ENCODE measurements at regions not wholly inside any gene's neighbourhood (a gene's known extent, or its start where the extent isn't known, plus 50 kb on each side); places are given as distances from the start of the nearest gene placed in this dataset.

DNA sequence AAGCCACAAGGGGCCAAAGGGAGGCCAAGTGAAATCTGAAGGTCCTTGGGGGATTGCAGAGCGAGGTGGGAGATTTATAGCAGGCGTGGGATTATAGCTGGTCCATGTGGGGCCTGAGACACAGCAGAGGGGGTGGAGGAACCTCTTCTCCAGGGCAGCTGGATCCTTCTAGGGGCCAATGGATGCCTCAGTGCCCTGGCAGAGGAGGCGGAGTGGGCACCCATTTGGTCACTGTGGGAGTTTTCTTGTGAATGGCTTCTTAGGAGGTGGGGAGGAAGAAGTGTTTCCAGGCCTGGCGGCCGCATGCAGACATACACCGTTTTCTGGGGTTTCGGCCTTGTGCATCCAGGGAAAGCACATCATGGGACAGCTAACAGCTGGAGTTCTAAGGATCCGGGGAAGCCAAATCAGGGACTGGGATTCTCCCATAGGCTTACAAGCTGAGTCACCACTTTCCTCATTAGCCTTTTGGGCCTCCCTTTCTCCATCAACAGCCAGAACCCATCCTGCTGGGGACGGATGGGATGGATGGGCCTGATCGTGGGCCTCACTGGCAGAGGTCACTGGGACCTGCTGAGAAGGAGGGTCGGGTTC lies 76.5 kb downstream of the RHOU start:
- Histone ChIP-seq H3K4me3 (ENCODE audit: low read length) (peak overlapping the region; percentile 39), H3F3A (ENCODE audit: insufficient read depth, low read length) (peaks cover 9% of the 10 kb centered on the region; the same call in 1 of the 2 replicates), H3K36me3 (replicated peaks; ENCODE audit: insufficient read depth, low read length) (no peaks in the 10 kb centered on the region), H4K20me1 (ENCODE audit: insufficient read depth, low read length) (no peaks in the 10 kb centered on the region), H3K79me2 (ENCODE audit: low read length) (no peaks in the 10 kb centered on the region), H2AFZ (ENCODE audit: low read length) (peak overlapping the region; percentile 89), H3K9me2 (replicated peaks; ENCODE audit: insufficient read depth, low read length) (no peaks in the 10 kb centered on the region), H3K9ac (ENCODE audit: low read length) (peak overlapping the region; percentile 18; the same call in 1 of the 2 replicates), H3K4me1 (ENCODE audit: low read length) (peaks cover 20% of the 10 kb centered on the region), H3K27me3 (replicated peaks; ENCODE audit: insufficient read depth, low read length) (no peaks in the 10 kb centered on the region), H3K9me3 (replicated peaks; ENCODE audit: insufficient read depth, low read length) (no peaks in the 10 kb centered on the region), H3K27ac (ENCODE audit: low read length) (peak overlapping the region; percentile 52; the same call in 1 of the 2 replicates), H3K4me2 (ENCODE audit: low read depth, low read length) (peak overlapping the region; percentile 73)
- no peak for DNase-seq
- no peak for TF ChIP-seq EZH2 (optimal IDR thresholded peaks at IDR 0.05; ENCODE audit: low read depth, low read length)

GRCh38 chr1:228812961-228813360 lies 77.7 kb downstream of the RHOU start:
- H3K4me3 ChIP-seq (ENCODE audit: low read length) = no peak overlapping the region
- no peaks in the 10 kb centered on the region for H3K27me3 ChIP-seq (replicated peaks; ENCODE audit: insufficient read depth, low read length)
- H2AFZ ChIP-seq (ENCODE audit: low read length) = no peak overlapping the region
- peaks cover 20% of the 10 kb centered on the region for H3K4me1 ChIP-seq (ENCODE audit: low read length)
- no peaks in the 10 kb centered on the region for H3K79me2 ChIP-seq (ENCODE audit: low read length)
- TF ChIP-seq EZH2 (optimal IDR thresholded peaks at IDR 0.05; ENCODE audit: low read depth, low read length) (no peak), EZH2phosphoT487 (IDR thresholded peaks at IDR 0.05; ENCODE audit: low read length) (no peak), CTCF (IDR thresholded peaks at IDR 0.05; ENCODE audit: low read length) (no peak)
- H3F3A ChIP-seq (ENCODE audit: insufficient read depth, low read length) = peaks cover 9% of the 10 kb centered on the region; the same call in 1 of the 2 replicates
- DNase-seq = no peak
- no peaks in the 10 kb centered on the region for H3K36me3 ChIP-seq (replicated peaks; ENCODE audit: insufficient read depth, low read length)
- no peak overlapping the region for H3K4me2 ChIP-seq (ENCODE audit: low read depth, low read length)
- H3K9me2 ChIP-seq (replicated peaks; ENCODE audit: insufficient read depth, low read length) = no peaks in the 10 kb centered on the region
- no peak overlapping the region for H3K9ac ChIP-seq (ENCODE audit: low read length)
- no peaks in the 10 kb centered on the region for H3K9me3 ChIP-seq (replicated peaks; ENCODE audit: insufficient read depth, low read length)
- H4K20me1 ChIP-seq (ENCODE audit: insufficient read depth, low read length) = no peaks in the 10 kb centered on the region
- no peak overlapping the region for H3K27ac ChIP-seq (ENCODE audit: low read length)

- no peak overlapping the region for H3K4me3 ChIP-seq (ENCODE audit: low read length)
- H3K4me1 ChIP-seq (ENCODE audit: low read length) = peaks cover 20% of the 10 kb centered on the region
- H3K4me2 ChIP-seq (ENCODE audit: low read depth, low read length) = no peak overlapping the region
- no peaks in the 10 kb centered on the region for H3K36me3 ChIP-seq (replicated peaks; ENCODE audit: insufficient read depth, low read length)
- no peak overlapping the region for H2AFZ ChIP-seq (ENCODE audit: low read length)
- no peaks in the 10 kb centered on the region for H3K9me2 ChIP-seq (replicated peaks; ENCODE audit: insufficient read depth, low read length)
- no peak overlapping the region for H3K27ac ChIP-seq (ENCODE audit: low read length)
- H3F3A ChIP-seq (ENCODE audit: insufficient read depth, low read length) = peaks cover 9% of the 10 kb centered on the region; the same call in 1 of the 2 replicates
- H3K9me3 ChIP-seq (replicated peaks; ENCODE audit: insufficient read depth, low read length) = no peaks in the 10 kb centered on the region
- no peak overlapping the region for H3K9ac ChIP-seq (ENCODE audit: low read length)
- no peaks in the 10 kb centered on the region for H4K20me1 ChIP-seq (ENCODE audit: insufficient read depth, low read length)
- no peak for TF ChIP-seq CTCF (IDR thresholded peaks at IDR 0.05; ENCODE audit: low read length)
- no peak for TF ChIP-seq EZH2 (optimal IDR thresholded peaks at IDR 0.05; ENCODE audit: low read depth, low read length)
- no peak for TF ChIP-seq EZH2phosphoT487 (IDR thresholded peaks at IDR 0.05; ENCODE audit: low read length)
- no peaks in the 10 kb centered on the region for H3K27me3 ChIP-seq (replicated peaks; ENCODE audit: insufficient read depth, low read length)
- no peaks in the 10 kb centered on the region for H3K79me2 ChIP-seq (ENCODE audit: low read length)
- no peak for DNase-seq
These were observed 78.9 kb downstream of the RHOU start for GRCh38 chr1:228814176-228814575.

DNA sequence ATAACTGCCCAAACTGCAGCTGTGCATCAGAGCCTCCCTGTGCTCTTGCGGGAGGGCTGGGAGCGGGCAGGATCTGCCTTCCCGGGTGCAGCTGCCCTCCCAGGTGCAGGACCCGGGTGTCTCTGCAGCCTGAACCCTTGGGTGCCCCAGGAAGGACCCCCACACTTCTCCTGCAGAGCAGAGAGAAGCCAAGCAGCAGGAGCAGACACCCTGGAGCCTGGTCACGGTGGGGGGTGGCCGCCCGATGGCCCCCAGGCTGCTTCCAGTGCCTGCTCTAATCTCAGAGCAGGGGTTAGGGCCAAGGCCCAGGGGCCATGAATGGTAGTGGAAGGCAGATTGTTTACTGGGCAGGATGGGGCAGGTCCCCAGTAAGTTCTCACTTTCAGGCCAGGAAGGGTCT lies 83.0 kb downstream of the RHOU start:
- Histone ChIP-seq H2AFZ (ENCODE audit: low read length) (no peak overlapping the region), H3K9me2 (replicated peaks; ENCODE audit: insufficient read depth, low read length) (no peaks in the 10 kb centered on the region), H4K20me1 (ENCODE audit: insufficient read depth, low read length) (no peaks in the 10 kb centered on the region), H3K9ac (ENCODE audit: low read length) (no peak overlapping the region), H3K4me1 (ENCODE audit: low read length) (no peaks in the 10 kb centered on the region), H3K9me3 (replicated peaks; ENCODE audit: insufficient read depth, low read length) (no peaks in the 10 kb centered on the region), H3K27me3 (replicated peaks; ENCODE audit: insufficient read depth, low read length) (no peaks in the 10 kb centered on the region), H3F3A (ENCODE audit: insufficient read depth, low read length) (no peaks in the 10 kb centered on the region), H3K4me3 (ENCODE audit: low read length) (no peak overlapping the region), H3K27ac (ENCODE audit: low read length) (no peak overlapping the region), H3K4me2 (ENCODE audit: low read depth, low read length) (no peak overlapping the region), H3K36me3 (replicated peaks; ENCODE audit: insufficient read depth, low read length) (no peaks in the 10 kb centered on the region), H3K79me2 (ENCODE audit: low read length) (no peaks in the 10 kb centered on the region)
- no peak for DNase-seq
- TF ChIP-seq EZH2phosphoT487 (IDR thresholded peaks at IDR 0.05; ENCODE audit: low read length) (no peak), EZH2 (optimal IDR thresholded peaks at IDR 0.05; ENCODE audit: low read depth, low read length) (no peak), CTCF (IDR thresholded peaks at IDR 0.05; ENCODE audit: low read length) (no peak)
